Spleen (tissue), 7 donors: ENCODE measurements at regions not wholly inside any gene's neighbourhood (a gene's known extent, or its start where the extent isn't known, plus 50 kb on each side); places are given as distances from the start of the nearest gene placed in this dataset.

Experiments
- POLR2A ChIP-seq, 3 donors: fragments of 450-650 bp; IDR thresholded peaks; one replicate each; pipeline ENCODE4 v1.5.1; 2017; ENCODE audit warnings: antibody characterized with exemption in 3 of 3, mild to moderate bottlenecking in 1 of 3
- TF ChIP-seq, protein P1 (sequence below), 11 experiments: fragments of 200-600 bp in 7 of 11; fragments of 450-650 bp in 4 of 11; sonication (generic) in 4 of 11; IDR thresholded peaks in 8 of 11; conservative IDR thresholded peaks in 3 of 11; 1 replicate in 7 of 11; 2 replicates in 4 of 11; pipeline versions ENCODE4 v1.4.0 to v1.8.0; 2016 to 2021; ENCODE audit warnings: antibody characterized with exemption in 11 of 11, inconsistent platforms in 4 of 11, mild to moderate bottlenecking in 1 of 11
- donor health status: DM: no; HTN: no; CAD: no; lungs with moderate emphysema.
- donor health status: DM: no; HTN: no; CAD: no.
- donor health status: DM: no; HTN: no; CAD: no.

- TF ChIP-seq POLR2A (IDR thresholded peaks at IDR 0.05): no peak
- TF ChIP-seq, protein P1, sequence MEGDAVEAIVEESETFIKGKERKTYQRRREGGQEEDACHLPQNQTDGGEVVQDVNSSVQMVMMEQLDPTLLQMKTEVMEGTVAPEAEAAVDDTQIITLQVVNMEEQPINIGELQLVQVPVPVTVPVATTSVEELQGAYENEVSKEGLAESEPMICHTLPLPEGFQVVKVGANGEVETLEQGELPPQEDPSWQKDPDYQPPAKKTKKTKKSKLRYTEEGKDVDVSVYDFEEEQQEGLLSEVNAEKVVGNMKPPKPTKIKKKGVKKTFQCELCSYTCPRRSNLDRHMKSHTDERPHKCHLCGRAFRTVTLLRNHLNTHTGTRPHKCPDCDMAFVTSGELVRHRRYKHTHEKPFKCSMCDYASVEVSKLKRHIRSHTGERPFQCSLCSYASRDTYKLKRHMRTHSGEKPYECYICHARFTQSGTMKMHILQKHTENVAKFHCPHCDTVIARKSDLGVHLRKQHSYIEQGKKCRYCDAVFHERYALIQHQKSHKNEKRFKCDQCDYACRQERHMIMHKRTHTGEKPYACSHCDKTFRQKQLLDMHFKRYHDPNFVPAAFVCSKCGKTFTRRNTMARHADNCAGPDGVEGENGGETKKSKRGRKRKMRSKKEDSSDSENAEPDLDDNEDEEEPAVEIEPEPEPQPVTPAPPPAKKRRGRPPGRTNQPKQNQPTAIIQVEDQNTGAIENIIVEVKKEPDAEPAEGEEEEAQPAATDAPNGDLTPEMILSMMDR (IDR thresholded peaks at IDR 0.05 in 8 of 11, conservative IDR thresholded peaks at IDR 0.05 in 3 of 11): no peak
Observed at GRCh38 chr1:209380420-209380819, 203.1 kb upstream of the CAMK1G start.
